ENCODE measurements at regions not wholly inside any gene's neighbourhood (a gene's known extent, or its start where the extent isn't known, plus 50 kb on each side); places are given as distances from the start of the nearest gene placed in this dataset.

DNA sequence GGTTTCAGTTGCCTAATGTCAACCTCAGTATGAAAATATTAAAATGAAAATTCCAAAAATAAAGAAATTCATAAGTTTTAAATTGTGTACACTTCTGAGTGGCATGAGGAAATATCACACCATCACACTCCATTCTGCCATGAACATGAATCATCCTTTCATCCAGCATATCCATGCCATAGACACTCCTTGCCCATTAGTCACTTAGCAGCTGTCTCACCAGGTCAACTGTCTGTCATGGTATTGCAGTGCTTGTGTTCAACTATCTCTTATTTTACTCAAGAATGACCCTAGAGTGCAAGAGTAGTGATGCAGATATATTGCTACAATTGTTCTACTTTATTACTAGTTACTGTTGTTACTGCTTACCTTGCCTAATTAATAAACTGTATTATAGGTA lies 712.4 kb downstream of the EPHA7 start:
- TF ChIP-seq HDGF (IDR thresholded peaks at IDR 0.05) = no peak
- TF ChIP-seq, protein P1, sequence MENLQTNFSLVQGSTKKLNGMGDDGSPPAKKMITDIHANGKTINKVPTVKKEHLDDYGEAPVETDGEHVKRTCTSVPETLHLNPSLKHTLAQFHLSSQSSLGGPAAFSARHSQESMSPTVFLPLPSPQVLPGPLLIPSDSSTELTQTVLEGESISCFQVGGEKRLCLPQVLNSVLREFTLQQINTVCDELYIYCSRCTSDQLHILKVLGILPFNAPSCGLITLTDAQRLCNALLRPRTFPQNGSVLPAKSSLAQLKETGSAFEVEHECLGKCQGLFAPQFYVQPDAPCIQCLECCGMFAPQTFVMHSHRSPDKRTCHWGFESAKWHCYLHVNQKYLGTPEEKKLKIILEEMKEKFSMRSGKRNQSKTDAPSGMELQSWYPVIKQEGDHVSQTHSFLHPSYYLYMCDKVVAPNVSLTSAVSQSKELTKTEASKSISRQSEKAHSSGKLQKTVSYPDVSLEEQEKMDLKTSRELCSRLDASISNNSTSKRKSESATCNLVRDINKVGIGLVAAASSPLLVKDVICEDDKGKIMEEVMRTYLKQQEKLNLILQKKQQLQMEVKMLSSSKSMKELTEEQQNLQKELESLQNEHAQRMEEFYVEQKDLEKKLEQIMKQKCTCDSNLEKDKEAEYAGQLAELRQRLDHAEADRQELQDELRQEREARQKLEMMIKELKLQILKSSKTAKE (IDR thresholded peaks at IDR 0.05; ENCODE audit: low read depth, poor library complexity, severe bottlenecking) = no peak
- TF ChIP-seq, protein P2, sequence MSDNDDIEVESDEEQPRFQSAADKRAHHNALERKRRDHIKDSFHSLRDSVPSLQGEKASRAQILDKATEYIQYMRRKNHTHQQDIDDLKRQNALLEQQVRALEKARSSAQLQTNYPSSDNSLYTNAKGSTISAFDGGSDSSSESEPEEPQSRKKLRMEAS (IDR thresholded peaks at IDR 0.05; ENCODE audit: low read depth, low read length) = no peak
- no peak for TF ChIP-seq EGR1 (IDR thresholded peaks at IDR 0.05; ENCODE audit: borderline replicate concordance in 1 of 2, low read depth in 2 of 2, low read length in 2 of 2)
- TF ChIP-seq RB1 (IDR thresholded peaks at IDR 0.05; ENCODE audit: borderline replicate concordance) = no peak
- TF ChIP-seq, protein P3, sequence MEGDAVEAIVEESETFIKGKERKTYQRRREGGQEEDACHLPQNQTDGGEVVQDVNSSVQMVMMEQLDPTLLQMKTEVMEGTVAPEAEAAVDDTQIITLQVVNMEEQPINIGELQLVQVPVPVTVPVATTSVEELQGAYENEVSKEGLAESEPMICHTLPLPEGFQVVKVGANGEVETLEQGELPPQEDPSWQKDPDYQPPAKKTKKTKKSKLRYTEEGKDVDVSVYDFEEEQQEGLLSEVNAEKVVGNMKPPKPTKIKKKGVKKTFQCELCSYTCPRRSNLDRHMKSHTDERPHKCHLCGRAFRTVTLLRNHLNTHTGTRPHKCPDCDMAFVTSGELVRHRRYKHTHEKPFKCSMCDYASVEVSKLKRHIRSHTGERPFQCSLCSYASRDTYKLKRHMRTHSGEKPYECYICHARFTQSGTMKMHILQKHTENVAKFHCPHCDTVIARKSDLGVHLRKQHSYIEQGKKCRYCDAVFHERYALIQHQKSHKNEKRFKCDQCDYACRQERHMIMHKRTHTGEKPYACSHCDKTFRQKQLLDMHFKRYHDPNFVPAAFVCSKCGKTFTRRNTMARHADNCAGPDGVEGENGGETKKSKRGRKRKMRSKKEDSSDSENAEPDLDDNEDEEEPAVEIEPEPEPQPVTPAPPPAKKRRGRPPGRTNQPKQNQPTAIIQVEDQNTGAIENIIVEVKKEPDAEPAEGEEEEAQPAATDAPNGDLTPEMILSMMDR (IDR thresholded peaks at IDR 0.05 in 2 of 3, conservative IDR thresholded peaks at IDR 0.05 in 1 of 3; ENCODE audit: control insufficient read depth in 2 of 3, extremely low read depth in 1 of 3, insufficient read depth in 1 of 3, low read depth in 3 of 3, low read length in 3 of 3) = no peak
- no peak for TF ChIP-seq FOXM1 (IDR thresholded peaks at IDR 0.05; ENCODE audit: low read depth, low read length)
- no peak for TF ChIP-seq CEBPB (IDR thresholded peaks at IDR 0.05; ENCODE audit: borderline replicate concordance in 1 of 2, low read depth in 2 of 2, low read length in 2 of 2)
- TF ChIP-seq, protein P4, sequence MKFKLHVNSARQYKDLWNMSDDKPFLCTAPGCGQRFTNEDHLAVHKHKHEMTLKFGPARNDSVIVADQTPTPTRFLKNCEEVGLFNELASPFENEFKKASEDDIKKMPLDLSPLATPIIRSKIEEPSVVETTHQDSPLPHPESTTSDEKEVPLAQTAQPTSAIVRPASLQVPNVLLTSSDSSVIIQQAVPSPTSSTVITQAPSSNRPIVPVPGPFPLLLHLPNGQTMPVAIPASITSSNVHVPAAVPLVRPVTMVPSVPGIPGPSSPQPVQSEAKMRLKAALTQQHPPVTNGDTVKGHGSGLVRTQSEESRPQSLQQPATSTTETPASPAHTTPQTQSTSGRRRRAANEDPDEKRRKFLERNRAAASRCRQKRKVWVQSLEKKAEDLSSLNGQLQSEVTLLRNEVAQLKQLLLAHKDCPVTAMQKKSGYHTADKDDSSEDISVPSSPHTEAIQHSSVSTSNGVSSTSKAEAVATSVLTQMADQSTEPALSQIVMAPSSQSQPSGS (IDR thresholded peaks at IDR 0.05; ENCODE audit: low read length) = no peak
- TF ChIP-seq, protein P5, sequence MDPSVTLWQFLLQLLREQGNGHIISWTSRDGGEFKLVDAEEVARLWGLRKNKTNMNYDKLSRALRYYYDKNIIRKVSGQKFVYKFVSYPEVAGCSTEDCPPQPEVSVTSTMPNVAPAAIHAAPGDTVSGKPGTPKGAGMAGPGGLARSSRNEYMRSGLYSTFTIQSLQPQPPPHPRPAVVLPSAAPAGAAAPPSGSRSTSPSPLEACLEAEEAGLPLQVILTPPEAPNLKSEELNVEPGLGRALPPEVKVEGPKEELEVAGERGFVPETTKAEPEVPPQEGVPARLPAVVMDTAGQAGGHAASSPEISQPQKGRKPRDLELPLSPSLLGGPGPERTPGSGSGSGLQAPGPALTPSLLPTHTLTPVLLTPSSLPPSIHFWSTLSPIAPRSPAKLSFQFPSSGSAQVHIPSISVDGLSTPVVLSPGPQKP (IDR thresholded peaks at IDR 0.05; ENCODE audit: low read depth, low read length) = no peak
- TF ChIP-seq, protein P6, sequence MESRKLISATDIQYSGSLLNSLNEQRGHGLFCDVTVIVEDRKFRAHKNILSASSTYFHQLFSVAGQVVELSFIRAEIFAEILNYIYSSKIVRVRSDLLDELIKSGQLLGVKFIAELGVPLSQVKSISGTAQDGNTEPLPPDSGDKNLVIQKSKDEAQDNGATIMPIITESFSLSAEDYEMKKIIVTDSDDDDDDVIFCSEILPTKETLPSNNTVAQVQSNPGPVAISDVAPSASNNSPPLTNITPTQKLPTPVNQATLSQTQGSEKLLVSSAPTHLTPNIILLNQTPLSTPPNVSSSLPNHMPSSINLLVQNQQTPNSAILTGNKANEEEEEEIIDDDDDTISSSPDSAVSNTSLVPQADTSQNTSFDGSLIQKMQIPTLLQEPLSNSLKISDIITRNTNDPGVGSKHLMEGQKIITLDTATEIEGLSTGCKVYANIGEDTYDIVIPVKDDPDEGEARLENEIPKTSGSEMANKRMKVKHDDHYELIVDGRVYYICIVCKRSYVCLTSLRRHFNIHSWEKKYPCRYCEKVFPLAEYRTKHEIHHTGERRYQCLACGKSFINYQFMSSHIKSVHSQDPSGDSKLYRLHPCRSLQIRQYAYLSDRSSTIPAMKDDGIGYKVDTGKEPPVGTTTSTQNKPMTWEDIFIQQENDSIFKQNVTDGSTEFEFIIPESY (IDR thresholded peaks at IDR 0.05) = no peak
- no peak for TF ChIP-seq TCF12 (IDR thresholded peaks at IDR 0.05; ENCODE audit: low read depth, low read length)

Data from GM12878 (cell line).